ENCODE measurements at regions not wholly inside any gene's neighbourhood (a gene's known extent, or its start where the extent isn't known, plus 50 kb on each side); places are given as distances from the start of the nearest gene placed in this dataset.
"Not testable (repeated sequence)": the region's sequence is repeated elsewhere in the genome, so short reads cannot be mapped to it uniquely, and the experiment has no call there.

GRCh38 chr14:34065690-34066391 is 115.0 kb upstream of the EGLN3 start:
- no peak for DNase-seq (ENCODE audit: low read depth in 2 of 2)

DNA sequence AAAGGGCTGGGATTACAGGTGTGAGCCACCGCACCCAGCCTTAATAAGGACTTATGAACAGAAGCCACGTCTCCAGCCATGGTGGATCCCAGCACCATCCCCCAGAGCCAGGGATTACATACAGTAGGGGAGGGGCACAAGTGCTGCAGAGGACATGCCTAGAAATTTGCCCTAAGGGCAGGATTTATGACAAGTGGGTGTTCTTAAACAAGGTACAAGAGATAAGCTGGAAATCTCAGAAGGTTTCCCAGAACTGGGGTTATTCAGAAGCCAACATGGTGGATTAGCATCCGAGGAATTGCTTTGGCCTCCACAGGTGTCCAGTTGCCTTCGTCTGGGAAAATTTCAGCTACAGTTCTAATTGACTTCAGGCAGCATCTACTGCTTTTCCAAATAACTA is 114.4 kb upstream of the EGLN3 start:
- no peak for DNase-seq (ENCODE audit: low read depth in 2 of 2)

GRCh38 chr14:34064349-34064748 is 113.5 kb upstream of the EGLN3 start:
- peak in 1 of 2 experiments; percentile 39 for DNase-seq (ENCODE audit: low read depth in 2 of 2)

DNA sequence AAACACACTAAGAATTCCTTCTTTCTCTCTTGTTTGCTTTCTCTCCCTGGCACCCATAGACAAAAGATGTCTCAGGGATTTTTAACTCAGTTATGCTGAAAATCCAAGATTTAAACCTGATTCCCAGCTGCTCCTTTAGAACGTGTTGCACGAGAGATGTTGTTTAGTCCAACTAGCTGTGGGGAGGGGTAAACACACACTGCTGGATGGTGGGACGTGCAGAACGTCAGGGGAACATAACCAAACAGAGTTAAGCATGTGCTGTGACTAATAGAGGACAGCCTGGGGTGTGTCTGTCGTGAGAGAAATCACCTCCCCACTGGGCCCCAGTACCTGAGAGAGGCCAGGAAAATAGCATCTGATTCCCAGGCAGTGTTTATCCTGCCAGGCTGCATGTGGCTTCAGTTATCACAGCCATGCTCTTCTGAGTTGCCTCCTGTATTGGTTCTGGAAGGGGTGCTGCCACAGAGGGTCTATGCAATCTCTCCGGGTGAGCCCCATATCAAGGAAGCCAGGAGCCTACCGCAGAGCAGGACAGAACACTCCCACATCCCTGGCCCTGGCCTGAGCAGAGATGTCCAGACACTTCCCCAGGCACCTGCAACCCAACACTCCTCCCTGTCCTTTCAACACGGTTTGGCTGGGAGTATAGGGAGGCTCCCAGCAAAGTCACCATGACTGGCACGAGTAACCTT is 112.7 kb upstream of the EGLN3 start:
- DNase-seq (ENCODE audit: low read depth in 2 of 2): no peak

DNA sequence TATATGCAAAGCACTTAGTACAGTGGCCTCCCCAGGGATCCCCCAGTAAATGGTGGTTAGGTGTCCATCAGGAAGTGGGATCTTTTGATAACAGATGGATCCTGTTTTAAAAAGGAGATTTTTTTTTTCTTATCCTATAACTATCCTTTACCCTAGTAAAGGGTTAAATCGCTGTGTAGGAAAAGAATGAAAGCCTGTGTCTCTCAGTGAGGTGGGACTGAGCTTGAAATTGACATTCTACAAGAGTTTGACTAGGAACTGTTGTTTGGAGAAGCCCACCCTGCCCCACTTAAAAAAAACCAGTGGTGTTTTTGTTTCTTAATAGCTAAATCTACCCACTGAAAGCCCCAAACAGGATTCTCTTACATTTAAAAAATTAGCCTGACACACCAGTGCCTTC is 112.2 kb upstream of the EGLN3 start:
- no peak for DNase-seq (ENCODE audit: low read depth in 2 of 2)

DNA sequence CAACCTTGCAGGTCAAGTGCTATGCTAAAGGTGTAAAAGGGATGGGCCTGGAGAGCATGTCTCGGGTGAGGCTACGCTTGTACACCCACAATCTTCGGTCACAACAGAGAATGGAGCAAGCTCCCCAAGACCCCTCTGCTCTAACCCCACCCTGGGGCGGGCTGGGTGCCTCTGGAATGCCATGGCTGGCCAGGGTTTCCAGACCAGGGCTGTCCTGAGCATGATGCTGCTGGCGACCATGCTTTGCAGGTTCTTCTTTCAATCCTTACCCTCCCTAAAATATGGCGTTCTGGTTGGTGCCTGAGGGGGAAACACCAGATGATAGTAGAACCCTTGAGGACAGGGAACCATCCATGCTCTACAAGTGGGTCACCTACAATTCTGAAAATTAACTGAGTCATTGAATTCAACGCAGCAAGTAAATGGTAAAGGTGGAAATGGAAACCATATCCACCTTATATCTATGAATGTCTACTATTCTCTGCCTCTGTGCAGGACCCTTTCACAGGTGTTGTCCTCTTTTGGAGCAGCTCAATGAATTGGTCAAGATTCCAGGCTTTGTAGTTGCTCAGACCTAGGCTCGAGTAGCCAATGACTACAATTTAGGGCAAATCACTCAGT is 111.6 kb upstream of the EGLN3 start:
- DNase-seq (ENCODE audit: low read depth in 2 of 2): no peak

- DNase-seq (ENCODE audit: low read depth in 2 of 2): no peak
Observed at GRCh38 chr14:34060651-34060999, 109.8 kb upstream of the EGLN3 start.

GRCh38 chr14:34059925-34060650 is 109.2 kb upstream of the EGLN3 start:
- peak in 1 of 2 experiments; percentile 37 for DNase-seq (ENCODE audit: low read depth in 2 of 2)

- DNase-seq (ENCODE audit: low read depth in 2 of 2): no peak
Observed at GRCh38 chr14:34059037-34059924, 108.4 kb upstream of the EGLN3 start.

DNA sequence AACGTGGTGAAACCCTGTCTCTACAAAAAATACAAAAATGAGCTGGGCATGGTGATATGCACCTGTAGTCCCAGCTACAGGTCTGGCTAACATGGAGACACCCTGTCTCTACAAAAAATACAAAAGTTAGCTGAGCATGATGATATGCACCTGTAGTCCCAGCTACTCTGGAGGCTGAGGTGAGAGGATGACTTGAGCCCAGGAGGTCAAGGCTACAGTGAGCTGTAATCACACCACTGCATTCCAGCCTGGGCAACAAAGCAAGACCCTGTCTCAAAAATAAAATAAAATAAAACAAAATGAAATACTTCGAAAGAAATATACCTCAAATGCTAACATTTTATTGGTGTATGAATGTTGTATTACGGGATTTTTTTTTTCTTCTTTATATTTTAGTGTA is 107.6 kb upstream of the EGLN3 start:
- DNase-seq (ENCODE audit: low read depth in 2 of 2): no peak

DNA sequence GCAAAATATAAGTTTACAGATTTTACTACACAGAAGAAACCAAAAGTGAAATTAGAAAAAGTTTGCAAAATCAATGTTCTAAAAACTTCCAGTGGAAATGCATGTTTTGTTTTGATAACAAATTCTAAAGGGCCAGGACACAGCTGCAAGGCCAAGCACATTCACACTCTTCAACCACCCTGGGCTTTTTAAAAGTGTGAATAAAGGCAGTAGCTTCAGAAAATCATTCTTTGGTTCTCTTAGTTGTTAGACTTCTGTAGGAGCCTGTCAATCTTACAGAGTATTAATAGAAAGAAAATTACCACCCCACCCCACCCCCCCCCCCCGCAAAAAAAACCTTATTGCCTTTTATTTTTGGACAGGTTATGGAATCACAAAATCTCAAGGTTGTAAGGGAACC is 105.2 kb upstream of the EGLN3 start:
- DNase-seq (ENCODE audit: low read depth in 2 of 2): no peak

DNA sequence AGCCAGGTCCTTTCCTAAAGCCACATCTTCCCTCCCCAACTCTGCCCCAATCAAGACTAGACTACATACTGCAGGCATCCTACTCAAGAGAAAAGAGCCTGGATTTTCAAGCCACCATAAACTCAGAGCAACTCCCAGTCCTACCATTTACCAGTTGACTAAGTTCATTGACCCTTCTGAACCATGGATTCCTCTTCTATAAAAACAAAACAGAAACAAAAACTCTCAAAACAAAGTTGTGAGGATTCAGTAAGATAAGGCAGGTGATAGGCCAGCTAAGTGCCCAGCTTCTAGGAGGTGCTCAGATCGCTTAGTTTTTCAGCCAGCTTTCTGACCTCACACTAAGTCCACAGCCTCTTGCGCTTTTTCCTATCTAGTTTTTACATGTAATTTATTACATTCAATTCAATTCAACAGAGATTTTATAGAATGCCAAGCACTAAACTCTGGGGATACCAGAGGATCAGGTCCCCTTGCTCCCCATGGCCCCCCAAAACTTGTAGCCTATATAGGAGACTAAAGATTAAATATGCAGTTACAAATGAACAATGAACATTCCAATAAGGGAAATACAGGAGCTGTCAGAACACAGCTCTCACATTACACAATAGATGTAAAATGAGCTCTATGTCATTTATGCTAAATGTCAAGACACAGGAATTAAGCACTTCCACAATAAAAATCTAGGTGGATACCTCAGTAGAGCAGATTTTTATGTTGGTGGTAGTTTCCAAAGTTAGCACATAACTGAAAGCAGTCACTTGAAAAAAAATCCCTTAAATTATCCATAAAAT is 104.5 kb upstream of the EGLN3 start:
- DNase-seq (ENCODE audit: low read depth in 2 of 2): no peak

- no peak for DNase-seq (ENCODE audit: low read depth in 2 of 2)
Observed at GRCh38 chr14:34053666-34054065, 102.8 kb upstream of the EGLN3 start.

GRCh38 chr14:34052658-34053014 is 101.8 kb upstream of the EGLN3 start:
- no peak for DNase-seq (ENCODE audit: low read depth in 2 of 2)

DNA sequence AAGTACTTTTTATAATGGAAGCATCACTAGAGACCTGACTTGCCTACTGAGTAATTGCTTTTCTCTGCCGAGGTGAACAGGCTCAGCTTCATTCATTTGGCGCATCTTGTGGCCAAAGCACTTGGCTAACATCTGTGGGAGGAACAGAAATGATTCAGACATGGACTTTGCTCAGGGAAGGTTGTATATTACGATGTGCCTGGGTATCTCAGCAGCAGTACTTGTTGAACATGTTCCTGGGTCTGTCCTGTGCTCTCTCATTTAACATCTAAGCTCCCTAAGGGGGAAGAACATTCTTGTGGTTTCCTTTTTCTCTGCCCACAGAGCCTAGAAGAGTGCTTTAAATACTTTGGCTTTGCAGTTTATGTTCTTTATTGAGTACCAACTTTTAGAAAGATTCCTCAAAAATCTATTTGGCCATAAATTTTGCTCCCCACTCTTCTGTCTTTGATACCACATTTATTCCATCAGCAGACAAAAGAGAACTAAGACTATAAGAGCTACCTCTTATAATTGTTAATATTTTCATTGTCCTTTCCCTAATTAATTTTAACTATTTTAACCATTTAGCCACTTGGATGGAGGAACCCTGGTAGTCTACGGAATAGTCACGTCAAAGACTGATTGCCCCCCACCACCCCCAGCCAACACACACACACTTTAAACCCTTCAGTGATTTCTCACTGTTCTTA is 101.2 kb upstream of the EGLN3 start:
- peak in 1 of 2 experiments; percentile 32 for DNase-seq (ENCODE audit: low read depth in 2 of 2)

DNA sequence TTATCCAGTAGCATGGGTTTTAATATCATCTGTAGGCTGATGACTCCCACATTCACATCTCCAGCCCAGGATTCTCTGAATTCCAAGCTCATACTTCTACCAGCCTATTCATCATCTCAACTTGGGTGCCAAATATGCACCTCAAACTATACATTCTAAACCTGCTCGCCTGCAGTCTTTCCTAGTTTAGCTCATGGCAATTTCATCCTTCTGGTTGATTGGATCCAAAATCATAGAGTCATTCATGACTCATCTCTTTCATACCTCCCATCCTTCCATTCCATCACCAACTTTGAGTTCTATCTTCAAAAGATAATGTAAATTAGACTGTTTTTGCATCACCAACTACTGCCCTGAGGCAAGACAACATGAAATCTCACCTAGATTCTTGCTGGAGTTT is 99.7 kb upstream of the EGLN3 start:
- DNase-seq (ENCODE audit: low read depth in 2 of 2): no peak

DNA sequence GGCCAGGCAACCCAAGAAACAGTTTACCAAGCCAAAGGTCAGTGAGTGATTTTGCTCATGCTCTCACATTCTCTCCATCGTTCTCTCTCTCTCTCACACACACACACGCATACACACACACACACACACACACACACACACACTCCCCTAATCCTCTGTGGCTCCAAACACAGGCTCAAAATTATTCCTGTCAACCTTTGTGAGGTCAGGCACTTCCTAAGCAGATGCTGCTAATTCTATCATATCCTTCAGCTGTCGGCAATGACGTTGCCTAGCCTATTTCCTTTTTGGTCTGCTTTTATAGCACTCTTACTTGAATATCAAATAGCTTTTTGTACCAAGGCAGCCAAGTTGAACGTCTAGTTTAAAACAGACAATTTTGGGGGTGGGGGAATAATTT is 98.9 kb upstream of the EGLN3 start:
- no peak for DNase-seq (ENCODE audit: low read depth in 2 of 2)

GRCh38 chr14:34049187-34049586 is 98.3 kb upstream of the EGLN3 start:
- DNase-seq (ENCODE audit: low read depth in 2 of 2): not testable (repeated sequence)

GRCh38 chr14:34046799-34047520 is 96.1 kb upstream of the EGLN3 start:
- no peak for DNase-seq (ENCODE audit: low read depth in 2 of 2)

Data from fibroblast of skin of left quadriceps (primary cell).